Retinal pigment epithelial cell (primary cell): ENCODE measurements at regions not wholly inside any gene's neighbourhood (a gene's known extent, or its start where the extent isn't known, plus 50 kb on each side); places are given as distances from the start of the nearest gene placed in this dataset.

Experiments used
- DNase-seq: peaks from one replicate; pipeline ENCODE4 v3.0.0-alpha.2; 2010; ENCODE audit warnings: low read depth
- H3K4me3 ChIP-seq: 2 replicates; pipeline ENCODE4 v1.5.1; 2011; ENCODE audit warnings: mild to moderate bottlenecking, low read length, control low read depth, moderate library complexity
- TF ChIP-seq, protein P1 (sequence below): conservative IDR thresholded peaks from 2 replicates; pipeline ENCODE4 v1.5.1; 2011; ENCODE audit warnings: low read depth, low read length, control low read depth, inconsistent platforms

DNA sequence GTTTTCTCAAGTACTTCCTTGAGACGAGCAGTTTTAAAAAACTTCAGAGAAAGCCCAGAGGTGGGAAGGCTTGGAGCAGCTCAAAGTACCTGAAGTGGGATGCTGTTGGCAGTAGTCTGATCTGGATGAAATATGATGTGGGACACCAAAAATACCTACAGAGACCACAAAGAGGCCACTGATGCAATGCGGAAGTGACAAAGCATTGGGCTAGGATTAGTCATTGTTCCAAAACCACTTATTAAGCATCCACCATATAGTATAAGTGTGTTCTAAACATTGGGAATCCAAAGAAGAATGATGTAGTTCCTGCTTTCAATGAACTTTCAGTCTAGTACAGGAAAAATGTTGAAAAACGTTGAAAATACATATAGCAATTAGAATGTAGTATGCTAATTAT lies 386.1 kb upstream of the CNKSR2 start:
- TF ChIP-seq, protein P1, sequence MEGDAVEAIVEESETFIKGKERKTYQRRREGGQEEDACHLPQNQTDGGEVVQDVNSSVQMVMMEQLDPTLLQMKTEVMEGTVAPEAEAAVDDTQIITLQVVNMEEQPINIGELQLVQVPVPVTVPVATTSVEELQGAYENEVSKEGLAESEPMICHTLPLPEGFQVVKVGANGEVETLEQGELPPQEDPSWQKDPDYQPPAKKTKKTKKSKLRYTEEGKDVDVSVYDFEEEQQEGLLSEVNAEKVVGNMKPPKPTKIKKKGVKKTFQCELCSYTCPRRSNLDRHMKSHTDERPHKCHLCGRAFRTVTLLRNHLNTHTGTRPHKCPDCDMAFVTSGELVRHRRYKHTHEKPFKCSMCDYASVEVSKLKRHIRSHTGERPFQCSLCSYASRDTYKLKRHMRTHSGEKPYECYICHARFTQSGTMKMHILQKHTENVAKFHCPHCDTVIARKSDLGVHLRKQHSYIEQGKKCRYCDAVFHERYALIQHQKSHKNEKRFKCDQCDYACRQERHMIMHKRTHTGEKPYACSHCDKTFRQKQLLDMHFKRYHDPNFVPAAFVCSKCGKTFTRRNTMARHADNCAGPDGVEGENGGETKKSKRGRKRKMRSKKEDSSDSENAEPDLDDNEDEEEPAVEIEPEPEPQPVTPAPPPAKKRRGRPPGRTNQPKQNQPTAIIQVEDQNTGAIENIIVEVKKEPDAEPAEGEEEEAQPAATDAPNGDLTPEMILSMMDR, result no peak
- H3K4me3 ChIP-seq, result no peak overlapping the region
- DNase-seq, result no peak

DNA sequence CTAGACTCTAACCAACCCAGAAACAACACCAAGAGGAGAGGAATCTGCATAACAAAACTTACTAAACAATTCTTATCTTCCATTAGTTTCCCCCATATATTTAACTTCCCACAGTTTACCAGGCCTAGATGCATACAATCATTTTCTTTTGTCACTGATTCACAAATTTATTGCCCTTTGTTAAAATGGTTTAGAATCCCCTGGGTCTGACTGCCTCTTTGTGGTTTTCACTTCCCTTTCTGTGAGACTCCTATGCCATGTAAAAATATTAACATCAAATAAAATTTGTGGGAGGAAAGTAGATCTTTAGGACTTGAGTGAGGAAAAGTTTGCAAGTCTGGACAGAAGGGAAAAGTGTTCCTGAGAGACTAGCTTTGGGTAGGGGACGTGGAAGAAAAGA lies 393.8 kb upstream of the CNKSR2 start:
- TF ChIP-seq, protein P1, result no peak
- DNase-seq, result no peak
- H3K4me3 ChIP-seq, result no peak overlapping the region

DNA sequence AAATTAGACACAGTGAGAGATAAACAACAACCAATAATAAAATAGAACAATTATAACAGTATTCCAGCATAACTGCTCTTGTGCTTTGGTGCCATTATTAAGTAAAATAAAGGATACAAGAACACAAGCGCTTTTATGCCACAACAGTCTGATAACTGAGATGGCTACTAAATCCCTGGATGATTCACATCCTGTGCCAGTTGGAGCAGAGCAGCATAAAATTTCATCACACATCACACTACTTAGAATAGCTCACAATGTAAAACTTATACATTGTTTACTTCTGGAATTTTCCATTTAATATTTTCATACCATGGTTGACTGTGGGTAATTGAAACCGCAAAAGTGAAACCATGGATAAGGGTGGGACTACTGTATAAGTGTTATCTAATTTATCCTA lies 399.9 kb upstream of the CNKSR2 start:
- TF ChIP-seq, protein P1, result no peak
- no peak overlapping the region for H3K4me3 ChIP-seq
- peak; percentile 53 for DNase-seq

DNA sequence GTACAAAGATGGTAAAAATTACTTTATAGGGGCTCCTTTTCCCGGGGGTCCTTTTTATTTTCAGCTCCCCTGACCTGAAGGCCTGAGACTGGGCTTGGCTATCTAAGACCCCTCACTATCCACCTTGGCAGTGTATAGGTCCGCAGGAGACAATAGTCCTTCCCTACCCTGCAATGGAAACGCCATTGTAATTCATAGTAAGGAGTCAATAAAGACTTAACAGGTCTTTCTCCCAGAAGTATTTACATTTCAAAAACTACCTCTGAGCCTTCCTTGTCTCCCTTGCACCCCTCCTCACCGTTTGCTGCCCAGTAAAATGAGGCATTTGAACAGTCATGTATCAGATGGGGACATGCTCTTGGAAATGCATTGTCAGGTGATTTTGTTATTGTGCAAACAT lies 401.2 kb upstream of the CNKSR2 start:
- no peak overlapping the region for H3K4me3 ChIP-seq
- TF ChIP-seq, protein P1, result no peak
- DNase-seq, result no peak

DNA sequence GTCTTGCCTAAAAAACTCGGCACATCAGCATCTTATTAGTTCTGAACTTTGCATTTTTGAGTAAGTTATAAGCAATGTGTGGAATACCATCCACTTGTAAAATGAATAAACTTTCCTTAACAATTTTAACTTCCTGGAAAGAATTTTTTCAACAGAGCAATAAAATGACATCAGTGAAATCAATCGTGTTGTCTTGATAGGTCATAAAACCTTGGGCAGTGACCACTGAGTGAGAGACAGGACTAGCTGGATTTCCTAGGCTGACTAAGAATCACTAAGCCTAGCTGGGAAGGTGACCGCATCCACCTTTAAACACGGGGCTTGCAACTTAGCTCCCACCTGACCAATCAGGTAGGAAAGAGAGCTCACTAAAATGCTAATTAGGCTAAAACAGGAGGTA lies 403.0 kb upstream of the CNKSR2 start:
- TF ChIP-seq, protein P1, result no peak
- no peak overlapping the region for H3K4me3 ChIP-seq

DNA sequence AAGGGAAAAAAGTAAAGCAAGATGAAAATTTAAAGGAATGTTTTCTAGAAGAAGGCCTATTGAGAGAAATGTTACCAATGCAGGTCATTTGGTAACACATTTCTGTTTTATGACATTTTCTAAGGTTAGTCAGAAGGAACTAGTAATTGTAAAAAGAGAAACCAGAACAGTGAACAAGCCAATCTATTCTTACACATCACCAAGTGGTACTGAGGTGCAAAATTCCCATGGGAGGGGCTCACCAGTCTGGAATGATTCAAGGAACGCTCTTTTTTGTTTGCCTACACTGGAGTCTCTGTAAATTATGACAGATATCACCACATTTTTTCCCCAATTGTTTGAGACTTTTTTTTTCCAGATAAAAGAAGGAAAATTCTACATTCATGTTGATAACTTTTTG lies 404.7 kb upstream of the CNKSR2 start:
- TF ChIP-seq, protein P1, result no peak
- no peak overlapping the region for H3K4me3 ChIP-seq
- DNase-seq, result no peak

More for the DNA sequence above, 403.0 kb upstream of the CNKSR2 start:
- DNase-seq, result no peak

DNA sequence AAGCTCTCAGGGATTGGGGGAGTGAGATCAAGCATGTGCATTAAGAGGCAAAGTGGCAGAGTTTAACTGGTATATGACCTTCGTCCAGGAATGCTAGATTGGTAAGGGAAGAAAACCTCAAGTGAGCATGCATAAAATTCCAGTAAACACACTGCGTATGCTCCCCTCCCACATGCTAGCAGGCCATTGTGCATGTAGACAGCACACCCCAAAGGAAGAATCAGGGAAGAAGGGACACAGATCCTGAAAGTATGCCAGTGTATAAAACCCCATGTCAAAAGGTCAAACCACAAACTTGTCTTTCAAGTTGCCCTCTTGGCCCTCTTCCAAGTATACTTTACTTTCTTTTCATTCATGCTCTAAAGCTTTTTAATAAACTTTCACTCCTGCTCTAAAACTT lies 405.2 kb upstream of the CNKSR2 start:
- peak; percentile 86 for DNase-seq
- TF ChIP-seq, protein P1, result peak; percentile 14
- H3K4me3 ChIP-seq, result no peak overlapping the region
